GM23338 (cell line): ENCODE measurements at regions not wholly inside any gene's neighbourhood (a gene's known extent, or its start where the extent isn't known, plus 50 kb on each side); places are given as distances from the start of the nearest gene placed in this dataset.

Source experiments
- CREB1 ChIP-seq: fragments of 250-450 bp; sonication (Bioruptor Pico); IDR thresholded peaks from 2 replicates; pipeline ENCODE4 v1.5.0; 2020; ENCODE audit warnings: low read depth, mild to moderate bottlenecking, moderate library complexity
- CTCF ChIP-seq, 2 experiments: fragments of 200-600 bp in 1 of 2; sonication (generic) in 1 of 2; conservative IDR thresholded peaks; 2 replicates each; pipeline versions ENCODE4 v1.5.1 to v1.6.1; 2016 to 2017; ENCODE audit warnings: antibody characterized with exemption in 2 of 2, low read depth in 2 of 2, mild to moderate bottlenecking in 2 of 2, moderate library complexity in 1 of 2
- POLR2AphosphoS5 ChIP-seq: IDR thresholded peaks from 2 replicates; pipeline ENCODE4 v1.6.1; 2016; ENCODE audit warnings: antibody characterized with exemption, low read depth

- TF ChIP-seq POLR2AphosphoS5 = no peak
- TF ChIP-seq CTCF (conservative IDR thresholded peaks at IDR 0.05; ENCODE audit: low read depth in 2 of 2) = no peak
- TF ChIP-seq CREB1 = no peak
Measured at GRCh38 chr11:42465623-42466022, 846.2 kb upstream of the API5 start.
